ENCODE measurements at regions not wholly inside any gene's neighbourhood (a gene's known extent, or its start where the extent isn't known, plus 50 kb on each side); places are given as distances from the start of the nearest gene placed in this dataset.
"Not testable (repeated sequence)": the region's sequence is repeated elsewhere in the genome, so short reads cannot be mapped to it uniquely, and the experiment has no call there.

DNA sequence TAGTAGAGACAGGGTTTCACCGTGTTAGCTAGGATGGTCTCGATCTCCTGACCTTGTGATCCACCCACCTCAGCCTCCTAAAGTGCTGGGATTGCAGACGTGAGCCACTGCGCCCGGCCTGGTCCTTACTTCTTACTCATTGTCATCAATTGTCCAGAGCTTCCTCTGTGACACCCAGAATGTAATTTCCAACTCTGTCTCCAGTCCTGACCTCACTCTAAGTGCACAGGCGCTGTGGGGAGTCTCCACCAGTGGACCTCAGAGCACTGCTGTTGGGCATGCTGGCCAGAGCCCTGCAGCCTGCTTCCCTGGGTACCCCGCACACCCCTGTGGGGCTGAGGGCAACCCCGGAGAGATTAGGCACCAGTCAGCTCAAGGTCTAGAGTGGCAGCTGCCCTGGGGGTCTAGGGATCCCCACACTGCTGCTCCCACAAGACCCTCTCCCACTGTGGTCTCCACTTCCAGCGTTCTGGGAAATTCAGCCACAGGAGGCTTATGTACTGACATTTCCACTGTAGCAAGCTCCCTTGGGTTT, 1140.3 kb downstream of the TBC1D22A start:
- DNase-seq, result no peak

DNA sequence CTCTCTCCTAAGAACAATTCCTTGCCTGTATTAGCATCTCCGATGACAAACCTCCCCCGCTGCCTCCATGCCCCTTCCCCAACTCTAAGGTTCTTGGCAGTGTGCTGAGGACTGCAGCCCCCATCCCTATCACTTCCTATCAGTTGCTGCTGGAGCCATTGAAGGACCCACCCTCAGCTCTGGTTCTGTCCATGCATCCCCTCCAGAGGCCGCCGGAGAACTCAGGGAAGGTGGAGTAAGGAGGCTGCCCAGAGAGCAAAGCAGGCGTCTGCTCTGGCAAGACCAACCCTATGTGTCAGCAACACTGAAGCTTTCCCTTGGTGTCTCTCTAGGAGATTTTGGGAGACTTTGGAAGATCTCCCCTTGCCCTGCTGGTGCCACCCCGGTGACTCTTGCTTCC, 1139.5 kb downstream of the TBC1D22A start:
- DNase-seq, result no peak

DNA sequence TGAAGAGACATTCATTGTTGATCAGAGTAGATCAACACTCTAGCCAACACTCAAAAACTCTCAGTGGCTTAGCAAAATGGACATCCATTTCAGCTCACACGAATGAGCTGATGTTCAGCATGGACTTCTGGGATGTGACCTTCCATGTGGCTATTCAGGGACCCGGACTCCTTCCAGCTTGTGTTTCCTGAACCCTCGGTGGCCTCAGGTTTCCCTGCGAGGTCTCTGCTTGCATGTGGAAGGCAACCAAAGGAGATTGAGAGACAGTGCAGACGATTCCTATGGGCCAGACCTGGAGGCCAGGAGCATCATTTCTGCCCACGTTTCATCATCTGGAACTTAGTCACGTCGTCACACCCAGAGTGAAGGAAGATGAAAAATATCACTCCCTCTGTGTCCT, 1137.4 kb downstream of the TBC1D22A start:
- DNase-seq, result no peak

DNA sequence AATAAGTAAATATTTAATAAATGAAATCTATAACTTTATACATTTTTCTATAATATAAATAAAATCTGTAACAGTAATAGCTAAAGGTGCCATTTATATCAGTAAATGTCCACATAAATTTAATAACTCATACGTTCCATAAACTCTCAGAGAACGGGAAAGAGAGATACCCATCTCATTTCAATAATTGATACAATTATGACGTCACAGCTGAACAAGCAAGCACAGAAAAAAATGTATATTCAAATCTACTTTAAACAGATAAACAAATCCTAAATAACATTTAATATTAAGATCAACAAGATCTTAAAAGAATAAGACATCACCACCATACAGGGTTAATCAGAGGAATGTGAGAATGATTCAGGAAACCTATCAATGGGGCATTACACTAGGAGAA, 1136.5 kb downstream of the TBC1D22A start:
- no peak for DNase-seq

DNA sequence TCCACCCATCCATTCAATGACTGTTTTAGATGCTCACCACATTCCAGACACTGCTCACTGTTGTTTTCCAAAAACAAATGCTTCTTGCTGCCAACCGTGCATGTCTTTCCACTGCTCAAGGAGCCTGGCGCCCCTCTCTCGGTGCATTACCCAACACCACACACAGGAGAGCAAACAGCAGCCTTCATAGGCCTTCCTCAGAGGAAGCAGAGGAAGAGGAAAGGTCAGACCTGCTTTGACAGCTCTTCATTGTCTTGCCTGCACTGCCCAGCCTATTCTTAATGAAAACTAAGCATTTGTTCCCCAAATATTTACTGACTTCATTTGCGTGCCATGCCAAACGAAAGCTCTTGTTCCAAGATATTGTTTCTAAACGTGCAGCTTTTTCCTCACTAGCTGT, 1129.2 kb downstream of the TBC1D22A start:
- no peak for DNase-seq

DNA sequence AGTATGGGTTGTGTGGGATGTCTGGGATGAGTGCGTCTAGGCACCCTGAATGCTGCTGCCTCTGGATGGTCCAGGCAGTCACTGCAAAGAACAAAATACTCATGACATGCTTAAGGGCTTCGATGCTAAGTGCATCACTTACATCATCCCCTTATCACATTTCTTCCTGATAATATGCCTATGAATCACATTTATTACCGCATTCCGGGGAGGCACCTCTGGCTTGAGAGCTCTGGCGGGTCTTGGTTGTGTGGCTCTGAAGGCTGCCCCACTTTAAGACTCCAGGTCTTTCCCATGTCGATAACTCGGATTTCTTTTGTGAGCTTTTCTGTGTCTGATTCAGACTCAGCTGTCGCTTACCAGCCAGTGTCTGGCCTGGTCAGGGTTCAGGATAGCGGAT, 1126.4 kb downstream of the TBC1D22A start:
- DNase-seq, result no peak

DNA sequence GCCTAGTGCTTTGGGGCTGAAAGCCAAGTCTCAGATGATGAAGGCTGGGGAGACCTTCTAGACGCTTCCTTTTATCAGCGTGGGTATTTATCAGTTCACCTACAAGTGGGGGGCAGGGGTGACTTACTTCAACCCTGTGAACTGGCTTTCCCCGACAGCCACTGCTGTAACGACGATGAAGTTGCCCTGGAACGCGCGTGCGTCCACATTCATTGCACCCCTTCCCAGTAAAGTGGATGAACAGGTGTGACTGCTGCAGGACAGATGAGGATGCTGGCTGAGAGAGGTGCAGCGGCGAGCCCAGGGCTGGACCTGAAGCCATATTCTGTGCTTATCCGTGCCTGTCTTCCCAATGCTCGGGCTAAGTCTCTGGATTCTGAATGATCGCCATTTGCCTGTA, 1122.3 kb downstream of the TBC1D22A start:
- no peak for DNase-seq

DNA sequence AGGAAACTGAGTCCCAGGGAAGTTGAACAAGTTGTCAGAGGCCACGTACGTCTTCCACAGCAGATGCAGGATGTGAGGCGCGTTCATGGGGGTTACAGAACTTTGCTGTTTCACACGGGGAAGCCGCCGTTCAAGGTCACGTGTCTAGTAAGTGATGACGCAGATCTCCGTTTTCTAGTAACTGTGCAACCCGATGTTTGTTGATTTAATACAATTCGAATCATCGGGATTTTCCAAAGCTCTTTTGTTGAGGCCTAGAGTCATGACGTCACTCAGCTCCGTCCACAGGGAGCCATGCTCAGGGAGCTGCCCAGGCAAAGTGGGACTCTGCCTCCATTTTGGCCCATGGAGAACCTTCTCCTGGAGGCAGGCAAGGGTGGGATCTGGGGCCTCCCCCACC, 1121.8 kb downstream of the TBC1D22A start:
- DNase-seq, result no peak

DNA sequence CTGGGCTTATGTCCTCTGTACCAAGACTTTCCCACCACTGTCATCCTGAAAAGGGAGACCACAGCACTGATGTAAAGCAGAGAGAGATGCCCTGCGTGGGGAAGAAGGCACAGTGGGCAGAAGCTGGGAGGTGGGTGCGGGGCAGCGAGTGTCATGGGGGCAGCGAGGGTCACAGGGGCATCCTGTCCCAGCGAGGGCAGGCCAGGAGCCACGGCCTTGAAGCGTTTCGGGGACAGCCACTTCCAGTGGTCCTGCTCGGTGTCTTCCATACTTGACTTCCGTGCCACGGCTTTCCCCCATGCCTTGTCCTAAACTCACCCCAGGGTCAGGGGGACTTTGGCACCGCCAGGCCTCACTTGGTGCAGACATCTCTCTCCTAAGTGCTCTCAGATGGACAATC, 1121.3 kb downstream of the TBC1D22A start:
- DNase-seq, result no peak

DNA sequence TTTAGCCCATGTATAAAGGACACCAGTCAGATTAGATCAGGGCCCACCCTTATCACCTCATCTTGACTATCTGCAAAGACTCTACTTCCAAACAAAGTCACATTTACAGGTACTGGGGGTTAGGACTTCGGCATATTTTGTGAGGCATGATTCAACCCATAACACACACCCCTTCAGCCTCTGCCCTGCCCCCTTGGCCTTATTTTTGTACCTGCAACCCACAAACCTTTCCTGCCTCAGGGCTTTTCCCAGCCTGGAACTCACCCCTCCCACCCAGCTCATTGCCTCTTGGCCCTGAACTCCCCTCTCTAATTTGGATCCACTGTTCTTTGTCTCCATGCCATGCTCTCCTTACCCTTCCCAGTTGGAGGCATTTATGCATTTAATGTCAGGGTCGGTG, 1116.9 kb downstream of the TBC1D22A start:
- DNase-seq, result no peak

DNA sequence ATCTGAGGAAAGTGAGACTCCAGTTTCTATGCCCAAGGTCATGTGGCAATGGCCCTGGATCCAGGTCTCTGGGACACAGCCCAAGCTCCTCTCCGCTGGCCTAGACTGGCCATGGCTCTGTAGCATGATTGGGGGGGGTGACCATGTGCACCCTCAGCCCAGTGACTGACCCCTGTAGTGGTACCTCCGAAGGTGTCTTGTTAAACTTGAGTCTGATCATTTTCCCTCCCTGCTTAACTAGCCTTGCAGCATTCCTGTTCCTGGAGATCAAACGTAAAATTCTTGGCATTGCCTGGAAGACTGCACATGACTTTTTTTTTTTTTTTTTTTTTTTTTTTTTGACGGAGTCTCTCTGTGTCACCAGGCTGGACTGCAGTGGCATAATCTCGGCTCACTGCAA, 1116.0 kb downstream of the TBC1D22A start:
- DNase-seq, result no peak

DNA sequence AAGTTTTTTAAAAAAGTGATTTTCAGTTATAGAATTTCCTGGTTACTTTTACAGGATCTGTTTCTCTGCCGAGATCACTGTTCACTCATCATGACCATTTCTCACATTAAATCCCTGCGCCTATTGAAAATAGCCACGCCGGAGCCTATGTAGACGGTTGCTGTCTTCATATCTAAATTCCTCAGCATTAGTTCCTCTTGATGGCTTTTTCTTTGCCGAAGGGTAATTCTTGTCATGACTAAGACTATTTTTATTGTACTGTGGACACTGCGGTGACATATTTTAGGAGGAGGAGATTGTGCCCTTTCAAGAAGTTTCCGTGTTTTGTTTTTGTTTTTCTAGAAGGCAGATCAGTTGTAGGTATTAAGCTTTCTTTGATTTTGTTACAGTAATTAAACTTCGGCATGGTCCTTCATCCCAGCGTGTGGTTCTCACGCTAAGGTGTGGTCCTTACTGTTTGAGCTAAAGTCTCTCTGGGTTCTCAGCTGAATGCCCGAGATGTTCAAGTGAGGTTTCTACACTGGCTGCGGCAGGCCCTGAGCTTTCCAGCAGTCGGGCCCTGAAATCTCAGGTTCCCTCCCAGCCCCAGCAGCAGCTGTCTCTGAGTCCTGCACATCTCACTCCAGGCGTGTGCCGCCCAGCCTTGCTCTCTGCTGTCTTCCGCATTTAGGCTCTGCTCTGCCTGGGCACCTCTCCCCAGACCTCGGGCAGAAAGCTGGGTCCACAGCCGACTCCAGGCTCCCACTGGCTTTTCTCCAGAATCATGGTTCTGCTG, 1110.5 kb downstream of the TBC1D22A start:
- DNase-seq, result no peak

DNA sequence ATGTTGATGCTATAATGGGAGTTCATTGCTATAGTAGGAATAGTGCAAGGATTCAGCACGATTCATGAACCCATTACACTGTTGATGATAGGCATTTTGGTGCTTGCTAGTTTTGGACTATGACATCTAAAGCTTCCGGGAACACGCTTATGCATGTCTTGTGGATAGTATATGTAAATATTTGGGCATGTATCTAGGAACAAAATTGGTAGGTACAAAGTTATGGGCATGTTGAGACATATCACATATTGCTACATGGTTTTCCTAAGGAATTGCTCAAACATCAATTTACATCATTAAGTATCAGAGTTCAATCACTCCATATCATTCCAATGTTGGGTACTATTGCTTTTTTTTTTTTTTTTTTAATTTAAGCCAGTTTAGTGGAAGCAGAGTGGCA, 1103.2 kb downstream of the TBC1D22A start:
- DNase-seq, result no peak

DNA sequence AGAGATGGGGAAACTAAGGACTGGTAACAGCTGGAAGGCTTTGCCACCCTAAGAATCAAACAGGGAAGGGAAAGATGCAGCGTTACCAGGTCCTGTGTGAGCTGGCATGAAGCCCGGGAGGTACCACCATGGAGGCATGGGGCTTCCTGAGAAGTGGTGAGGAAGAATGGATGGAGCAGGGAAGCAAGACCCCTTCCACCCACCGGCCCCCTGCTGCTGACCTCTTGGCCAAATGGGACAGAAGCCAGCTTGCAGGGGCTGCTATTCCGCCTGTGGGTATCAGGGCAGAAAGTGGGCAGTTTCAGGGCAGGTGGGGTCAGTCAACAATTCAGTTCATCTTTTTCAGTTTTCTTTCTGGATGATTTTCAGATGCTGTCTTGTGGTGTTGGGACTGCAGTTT, 1099.9 kb downstream of the TBC1D22A start:
- no peak for DNase-seq

DNA sequence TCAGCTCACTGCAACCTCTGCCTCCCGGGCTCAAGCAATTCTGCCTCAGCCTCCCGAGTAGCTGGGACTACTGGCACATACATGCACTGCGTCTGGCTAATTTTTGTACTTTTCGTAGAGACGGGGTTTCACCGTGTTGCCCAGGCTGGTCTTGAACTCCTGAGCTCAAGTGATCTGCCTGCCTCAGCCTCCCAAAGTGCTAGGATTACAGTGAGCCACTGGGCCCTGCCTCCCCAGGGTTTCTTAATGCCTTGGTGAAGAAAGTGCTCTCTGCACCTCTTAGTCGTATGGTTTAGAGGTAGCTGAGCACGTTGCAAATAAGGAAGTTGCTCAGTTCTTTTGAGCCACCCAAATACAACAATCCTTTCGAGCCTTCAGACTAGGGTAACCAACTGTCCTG, 1098.5 kb downstream of the TBC1D22A start:
- not testable (repeated sequence) for DNase-seq

DNA sequence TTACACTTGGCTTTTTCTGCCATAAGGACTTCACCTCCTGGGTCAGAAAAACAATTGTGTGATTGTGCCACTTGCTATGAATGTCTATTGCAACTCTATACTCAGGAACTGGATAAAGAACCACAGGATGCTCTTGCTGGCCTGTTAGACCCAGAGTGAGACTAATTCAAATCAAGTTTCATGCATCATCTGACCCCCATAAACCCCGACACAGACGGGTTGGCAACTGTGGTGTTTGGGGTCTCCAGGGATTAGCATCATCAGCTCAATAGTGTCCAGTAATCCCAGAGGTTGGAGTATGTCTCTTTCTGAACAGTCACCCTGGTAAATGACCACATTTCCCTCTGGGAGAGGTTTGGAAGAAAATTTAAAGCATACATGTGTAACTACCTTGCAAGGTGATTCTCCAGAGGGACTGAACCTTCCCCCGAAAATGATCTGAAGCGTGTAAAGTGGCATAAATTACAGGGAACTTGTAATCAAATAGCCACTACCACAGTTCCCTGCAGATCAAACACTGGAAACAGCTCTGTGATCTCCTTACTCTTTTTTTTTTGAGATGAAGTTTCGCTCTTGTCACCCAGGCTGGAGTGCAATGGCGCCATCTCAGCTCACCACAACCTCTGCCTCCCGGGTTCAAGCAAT, 1097.6 kb downstream of the TBC1D22A start:
- no peak for DNase-seq

DNA sequence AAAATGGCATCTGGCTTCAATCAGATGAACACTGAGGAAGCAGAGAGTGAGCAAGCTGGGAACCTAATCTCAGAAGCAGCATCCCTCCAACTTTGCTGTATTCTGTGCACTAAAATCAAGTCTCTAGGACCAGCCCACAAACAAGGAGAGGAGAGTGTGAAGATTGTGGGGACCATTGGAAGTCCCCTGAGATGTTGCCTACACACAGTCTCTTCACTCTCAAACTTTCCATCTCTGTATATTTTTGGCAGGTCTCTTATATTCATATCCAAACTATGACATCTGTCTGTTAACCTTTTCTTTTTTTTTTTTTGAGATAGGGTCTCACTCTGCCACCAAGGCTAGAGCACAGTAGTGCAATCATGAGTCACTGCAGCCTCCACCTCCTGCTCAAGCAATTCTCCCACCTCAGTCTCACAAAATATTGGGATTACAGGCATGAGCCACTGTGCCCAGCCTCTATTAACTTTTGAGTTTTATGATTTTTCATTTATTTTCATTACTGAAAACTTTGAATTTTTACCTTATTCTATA, 1096.4 kb downstream of the TBC1D22A start:
- DNase-seq, result no peak

DNA sequence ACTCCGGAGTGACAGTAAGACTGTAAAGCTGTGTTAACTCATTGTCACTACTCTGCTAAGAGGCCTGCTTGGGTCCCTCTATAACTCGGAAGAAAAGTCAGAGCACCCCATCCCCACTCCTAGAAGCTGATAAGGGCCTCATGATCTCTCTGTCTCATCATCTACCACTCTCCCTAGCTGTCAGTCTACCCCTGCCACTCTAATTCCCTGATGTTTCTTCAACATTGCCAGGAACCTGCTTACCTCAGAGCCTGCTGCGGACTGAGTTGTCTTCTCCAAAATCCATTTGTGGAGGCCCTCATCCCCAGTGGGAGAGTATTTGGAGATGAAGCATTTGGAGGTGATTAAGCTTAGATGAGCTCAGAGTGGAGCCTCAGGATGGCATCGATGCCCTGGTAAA, 1092.2 kb downstream of the TBC1D22A start:
- no peak for DNase-seq

DNA sequence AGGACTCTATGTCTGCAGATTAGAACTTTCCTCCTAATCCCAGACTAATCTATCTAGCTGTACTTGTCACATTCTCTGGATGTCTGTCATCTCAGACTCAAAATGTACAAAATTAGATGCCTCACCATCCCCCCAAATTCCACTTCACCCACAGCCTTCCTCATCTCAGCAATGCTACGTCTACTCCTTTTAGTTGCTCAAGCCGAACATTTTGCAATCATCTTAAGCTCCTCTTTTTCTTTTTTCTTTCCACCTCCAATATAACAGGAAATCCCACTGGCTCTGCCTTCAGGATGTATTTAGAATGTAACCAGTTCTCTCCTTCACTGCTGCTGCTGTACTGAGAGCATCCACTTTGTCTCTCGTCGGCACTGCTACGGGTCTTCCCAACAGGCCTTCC, 1091.8 kb downstream of the TBC1D22A start:
- no peak for DNase-seq

DNA sequence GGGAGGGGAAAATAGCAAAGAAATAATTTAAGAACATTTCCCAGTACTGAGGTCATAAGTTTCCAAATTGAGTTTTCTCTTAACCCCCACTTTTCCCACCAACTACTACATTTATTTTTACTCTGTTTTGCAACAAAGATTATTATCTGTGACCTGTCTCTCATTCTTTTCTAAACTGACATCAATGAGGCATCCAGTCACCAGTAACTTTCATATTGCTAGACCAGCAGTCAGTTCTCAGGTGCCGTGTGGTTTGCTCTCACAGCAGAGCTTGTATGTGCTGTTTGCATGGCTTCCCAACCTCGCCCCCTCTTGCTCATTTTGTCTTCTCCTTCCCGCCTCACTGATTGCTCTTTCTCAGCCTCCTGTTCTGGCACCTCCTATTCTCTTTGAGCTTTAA, 1091.3 kb downstream of the TBC1D22A start:
- no peak for DNase-seq

DNA sequence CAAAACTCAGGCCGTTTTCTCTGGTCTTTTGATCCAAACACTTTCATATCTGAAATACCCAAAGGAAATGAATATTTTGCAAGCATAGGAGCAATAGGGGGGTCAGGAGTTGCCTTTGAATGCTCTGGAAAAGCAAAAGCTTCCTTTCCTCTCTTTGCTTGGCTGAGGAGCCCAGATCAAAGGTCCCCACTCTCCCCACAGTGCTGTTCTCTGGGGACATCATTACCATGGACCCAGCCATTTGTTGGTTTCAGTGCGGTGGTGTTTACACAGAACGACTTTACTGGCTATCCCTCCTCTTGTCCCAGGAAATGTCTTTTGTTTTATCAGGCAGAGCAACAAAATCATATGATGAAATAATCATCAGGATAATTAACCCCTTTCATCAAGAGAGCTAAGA, 1089.1 kb downstream of the TBC1D22A start:
- DNase-seq, result no peak

DNA sequence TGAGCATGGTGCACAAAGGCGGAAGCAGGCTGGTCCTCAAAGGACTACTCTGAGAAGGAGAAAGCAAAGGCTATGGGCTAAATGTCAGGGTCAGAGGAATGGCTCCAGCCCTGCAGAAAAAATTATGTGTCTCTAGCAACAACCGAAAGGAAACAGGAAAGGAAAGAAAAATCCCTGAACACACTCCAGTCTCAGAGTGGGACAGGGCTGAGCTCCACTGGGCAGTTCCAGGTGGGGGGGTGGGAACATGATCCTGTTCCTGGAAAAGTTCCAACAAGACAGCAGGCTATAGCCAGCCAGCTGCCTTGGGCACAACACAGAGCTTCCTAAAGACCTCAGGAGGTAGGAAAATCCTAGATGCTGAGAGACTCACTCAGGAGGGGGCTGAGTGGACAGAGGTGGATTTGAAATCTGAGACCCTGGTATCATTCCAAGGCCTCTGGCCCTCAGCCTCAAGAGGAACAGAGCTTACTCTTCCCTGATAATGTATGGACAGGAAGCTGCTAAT, 1088.2 kb downstream of the TBC1D22A start:
- no peak for DNase-seq

DNA sequence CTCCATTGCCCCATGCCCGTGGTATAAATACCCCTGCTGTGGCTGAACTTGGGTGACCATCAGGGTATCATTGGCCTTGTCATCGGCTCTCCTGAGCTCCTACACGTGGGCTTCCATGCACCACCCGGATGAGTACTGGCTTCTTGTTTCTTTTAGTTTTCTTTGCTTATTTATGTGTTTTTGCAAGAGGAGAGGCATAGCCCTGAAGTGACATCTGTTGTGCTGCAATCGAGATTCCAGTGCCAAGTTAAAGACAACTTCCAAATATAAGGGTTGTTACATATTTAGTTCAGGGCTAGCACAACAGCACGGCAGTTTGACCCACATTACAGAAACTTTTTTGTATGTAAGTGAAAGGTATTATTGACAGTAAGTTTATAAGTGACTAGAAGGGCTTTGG, 1087.1 kb downstream of the TBC1D22A start:
- DNase-seq, result no peak
